ENCODE measurements at regions not wholly inside any gene's neighbourhood (a gene's known extent, or its start where the extent isn't known, plus 50 kb on each side); places are given as distances from the start of the nearest gene placed in this dataset.

GRCh38 chr12:118714500-118714899 lies 266.8 kb upstream of the SRRM4 start:
- WGBS (ENCODE audit: low lambda C conversion rate): 0% methylated on average over 4 of the region's 4 CpGs
- Histone ChIP-seq H3K36me3 (replicated peaks in 1 of 2; ENCODE audit: control insufficient read depth in 1 of 2, insufficient read depth in 2 of 2, low read length in 2 of 2) (no peaks in the 10 kb centered on the region), H2AFZ (ENCODE audit: low read length) (no peak overlapping the region), H3K9me3 (ENCODE audit: low read length) (no peaks in the 10 kb centered on the region), H3K79me2 (ENCODE audit: insufficient read depth, low read length) (no peaks in the 10 kb centered on the region), H3K27ac (ENCODE audit: extremely low read length, insufficient read depth, low read length) (peak overlapping the region; percentile 69), H3K4me2 (ENCODE audit: low read depth, low read length) (peak overlapping the region; percentile 48), H3K27me3 (ENCODE audit: control insufficient read depth in 1 of 2, insufficient read depth in 2 of 2, low read length in 2 of 2) (no peaks in the 10 kb centered on the region), H4K20me1 (ENCODE audit: insufficient read depth, low read length) (no peaks in the 10 kb centered on the region), H3K9ac (ENCODE audit: insufficient read depth, low read depth, low read length) (no peak overlapping the region), H3K4me1 (ENCODE audit: insufficient read depth, low read length) (peaks cover 47% of the 10 kb centered on the region), H3K4me3 (replicated peaks in 1 of 3; ENCODE audit: insufficient read depth in 1 of 3, low read depth in 2 of 3, low read length in 3 of 3) (peak overlapping the region in 1 of 3 experiments; percentile 24; a peak in 1 of 6 replicates)
- FAIRE-seq (peak; percentile 96), DNase-seq (ENCODE audit: low spot score) (peak; percentile 98), ATAC-seq (peak; percentile 98)
- BruUV-seq (replicated peaks): no TSS peak
- in situ Hi-C loops (cut with HindIII; ENCODE audit: extremely low pct_ligation_motif_present, low pct_unique_long_range_greater_than_20kb) (no loop called here), intact Hi-C loops (cut with micrococcal nuclease; ENCODE audit: unreplicated experiment) (loop anchor here (2.0 kb wide), 2 partner anchors 66 to 126 kb away; no protein-coding TSS in a partner anchor)
- POLR2A ChIA-PET: no interaction called here
- CTCF ChIA-PET (ENCODE audit: low intra/inter-chr PET ratio, low total read pairs): interaction anchor here (1.3 to 2.3 kb wide), 2 partner anchors 126 to 699 kb away, joined by 6 read pairs; no protein-coding TSS in a partner anchor
- 0 out of 2 replicates have a peak, but pooled peaks have one; percentile 30 for TF ChIP-seq ZNF547 (CRISPR knock-in tag; IDR thresholded peaks at IDR 0.05)
- peak; percentile 98 for TF ChIP-seq RERE (CRISPR knock-in tag; IDR thresholded peaks at IDR 0.05; ENCODE audit: low read depth)
- peak; percentile 54; the same call in 1 of the 2 replicates for TF ChIP-seq POGZ (CRISPR knock-in tag; IDR thresholded peaks at IDR 0.05)
- TF ChIP-seq AGO1 (IDR thresholded peaks at IDR 0.05; ENCODE audit: low read depth, low read length, poor library complexity, severe bottlenecking): no peak
- TF ChIP-seq ZFX (CRISPR knock-in tag; IDR thresholded peaks at IDR 0.05; ENCODE audit: low read depth): no peak
- TF ChIP-seq SOX13 (IDR thresholded peaks at IDR 0.05): peak; percentile 95
- TF ChIP-seq SOX13 (CRISPR knock-in tag; conservative IDR thresholded peaks at IDR 0.05 in 1 of 2, IDR thresholded peaks at IDR 0.05 in 1 of 2): peak in 1 of 2 experiments; percentile 98; a peak in 2 of 4 replicates
- peak; percentile 95 for TF ChIP-seq TBX3 (IDR thresholded peaks at IDR 0.05; ENCODE audit: borderline replicate concordance)
- no peak for TF ChIP-seq SMAD9 (CRISPR knock-in tag; IDR thresholded peaks at IDR 0.05)
- 0 out of 2 replicates have a peak, but pooled peaks have one; percentile 5 for TF ChIP-seq ATF7 (IDR thresholded peaks at IDR 0.05)
- no peak for TF ChIP-seq ATF7 (CRISPR knock-in tag; IDR thresholded peaks at IDR 0.05)
- TF ChIP-seq ZSCAN25 (CRISPR knock-in tag; IDR thresholded peaks at IDR 0.05): peak; percentile 69; the same call in 1 of the 2 replicates
- peak; percentile 76 for TF ChIP-seq PPARG (CRISPR knock-in tag; conservative IDR thresholded peaks at IDR 0.05)
- TF ChIP-seq TBX2 (CRISPR knock-in tag; IDR thresholded peaks at IDR 0.05; ENCODE audit: borderline replicate concordance): peak; percentile 97
- TF ChIP-seq PAXIP1 (CRISPR knock-in tag; conservative IDR thresholded peaks at IDR 0.05): peak; percentile 99
